Neural progenitor cell (in vitro differentiated cells): ENCODE measurements at regions not wholly inside any gene's neighbourhood (a gene's known extent, or its start where the extent isn't known, plus 50 kb on each side); places are given as distances from the start of the nearest gene placed in this dataset.

Experiments
- DNase-seq: peaks from one replicate; pipeline ENCODE4 v3.0.0-alpha.2; 2016; ENCODE audit warnings: low spot score
- H2AFZ ChIP-seq: fragments of 200-600 bp; sonication (generic); replicated peaks from 2 replicates; pipeline ENCODE4 v1.6.1; 2016; ENCODE audit warnings: antibody characterized with exemption
- H3F3A ChIP-seq: fragments of 200-600 bp; sonication (generic); 2 replicates; pipeline ENCODE4 v1.6.1; 2016; ENCODE audit warnings: antibody characterized with exemption, low read depth
- H3K27ac ChIP-seq: fragments of 200-600 bp; sonication (generic); 2 replicates; pipeline ENCODE4 v1.5.1; 2016; ENCODE audit warnings: mild to moderate bottlenecking
- H3K27me3 ChIP-seq: fragments of 200-600 bp; sonication (generic); 2 replicates; pipeline ENCODE4 v1.6.1; 2016; ENCODE audit warnings: mild to moderate bottlenecking, moderate library complexity
- H3K36me3 ChIP-seq: fragments of 200-600 bp; sonication (generic); 2 replicates; pipeline ENCODE4 v1.5.1; 2016
- H3K4me1 ChIP-seq: fragments of 200-600 bp; sonication (generic); 2 replicates; pipeline ENCODE4 v1.6.1; 2016; ENCODE audit warnings: mixed run types
- H3K4me2 ChIP-seq: fragments of 200-600 bp; sonication (generic); 2 replicates; pipeline ENCODE4 v1.6.1; 2016
- H3K4me3 ChIP-seq: fragments of 200-600 bp; sonication (generic); 2 replicates; pipeline ENCODE4 v1.5.1; 2016
- H3K79me2 ChIP-seq: fragments of 200-600 bp; sonication (generic); 2 replicates; pipeline ENCODE4 v1.6.1; 2016; ENCODE audit warnings: low read depth
- H3K9ac ChIP-seq: fragments of 200-600 bp; sonication (generic); 2 replicates; pipeline ENCODE4 v1.6.1; 2016
- H3K9me3 ChIP-seq: fragments of 200-600 bp; sonication (generic); 2 replicates; pipeline ENCODE4 v1.5.1; 2016; ENCODE audit warnings: low read depth
- H4K20me1 ChIP-seq: fragments of 200-600 bp; sonication (generic); 2 replicates; pipeline ENCODE4 v1.6.1; 2016; ENCODE audit warnings: low read depth
- H3K27ac Mint-ChIP-seq: 3 replicates; pipeline ENCODE4 v1.8.0; 2021; ENCODE audit warnings: mixed read lengths
- H3K27me3 Mint-ChIP-seq: 2 replicates; pipeline ENCODE4 v1.8.0; 2022; ENCODE audit warnings: low read depth, mild to moderate bottlenecking, inconsistent platforms, moderate library complexity, mixed read lengths; ENCODE audit not compliant: insufficient read depth
- H3K36me3 Mint-ChIP-seq: 3 replicates; pipeline ENCODE4 v1.8.0; 2021; ENCODE audit warnings: mixed read lengths
- H3K4me1 Mint-ChIP-seq: 3 replicates; pipeline ENCODE4 v1.8.0; 2021; ENCODE audit warnings: mixed read lengths
- H3K4me3 Mint-ChIP-seq: 3 replicates; pipeline ENCODE4 v1.8.0; 2021; ENCODE audit warnings: mild to moderate bottlenecking, moderate library complexity, mixed read lengths
- H3K9me3 Mint-ChIP-seq: 3 replicates; pipeline ENCODE4 v1.8.0; 2020; ENCODE audit warnings: mixed read lengths
- CTCF ChIP-seq: fragments of 200-600 bp; sonication (generic); IDR thresholded peaks from 2 replicates; pipeline ENCODE4 v1.5.1; 2017; ENCODE audit warnings: antibody characterized with exemption, mild to moderate bottlenecking
- EZH2 ChIP-seq: fragments of 200-600 bp; sonication (generic); IDR thresholded peaks from 2 replicates; pipeline ENCODE4 v1.6.1; 2017; ENCODE audit warnings: antibody characterized with exemption, mild to moderate bottlenecking, moderate library complexity
- EZH2phosphoT487 ChIP-seq: fragments of 200-600 bp; sonication (generic); IDR thresholded peaks from 2 replicates; pipeline ENCODE4 v1.6.1; 2017; ENCODE audit warnings: antibody characterized with exemption

GRCh38 chr1:189597083-189597482, 880.6 kb downstream of the BRINP3 start:
- Histone ChIP-seq H3K36me3 (no peaks in the 10 kb centered on the region), H3F3A (no peaks in the 10 kb centered on the region), H4K20me1 (no peaks in the 10 kb centered on the region), H3K27ac (no peak overlapping the region), H3K4me3 (no peak overlapping the region), H3K4me1 (no peaks in the 10 kb centered on the region), H3K79me2 (no peaks in the 10 kb centered on the region), H3K27me3 (no peaks in the 10 kb centered on the region), H3K9me3 (no peaks in the 10 kb centered on the region), H3K4me2 (no peak overlapping the region), H2AFZ (no peak overlapping the region), H3K9ac (no peak overlapping the region)
- Mint-ChIP-seq H3K36me3 (no peaks in the 10 kb centered on the region), H3K27me3 (no peaks in the 10 kb centered on the region), H3K4me1 (no peaks in the 10 kb centered on the region), H3K27ac (no peak overlapping the region), H3K9me3 (no peaks in the 10 kb centered on the region), H3K4me3 (no peak overlapping the region)
- no peak for TF ChIP-seq EZH2phosphoT487
- no peak for TF ChIP-seq CTCF
- TF ChIP-seq EZH2 = no peak
- no peak for DNase-seq

GRCh38 chr1:189605226-189605625, 872.4 kb downstream of the BRINP3 start:
- H3K27me3 ChIP-seq = no peaks in the 10 kb centered on the region
- Mint-ChIP-seq H3K27me3 (no peaks in the 10 kb centered on the region), H3K4me3 (no peak overlapping the region), H3K4me1 (no peaks in the 10 kb centered on the region), H3K9me3 (no peaks in the 10 kb centered on the region), H3K27ac (no peak overlapping the region), H3K36me3 (no peaks in the 10 kb centered on the region)
- H4K20me1 ChIP-seq = no peaks in the 10 kb centered on the region
- H2AFZ ChIP-seq = no peak overlapping the region
- no peaks in the 10 kb centered on the region for H3K4me1 ChIP-seq
- no peak for DNase-seq
- H3K27ac ChIP-seq = no peak overlapping the region
- H3F3A ChIP-seq = no peaks in the 10 kb centered on the region
- H3K36me3 ChIP-seq = no peaks in the 10 kb centered on the region
- no peak overlapping the region for H3K4me2 ChIP-seq
- no peaks in the 10 kb centered on the region for H3K79me2 ChIP-seq
- H3K9ac ChIP-seq = no peak overlapping the region
- no peak for TF ChIP-seq EZH2phosphoT487
- TF ChIP-seq EZH2 = no peak
- no peak for TF ChIP-seq CTCF
- no peaks in the 10 kb centered on the region for H3K9me3 ChIP-seq
- H3K4me3 ChIP-seq = no peak overlapping the region

- Histone ChIP-seq H3K9me3 (no peaks in the 10 kb centered on the region), H2AFZ (no peak overlapping the region), H3K27me3 (no peaks in the 10 kb centered on the region), H3K4me3 (no peak overlapping the region), H3K79me2 (no peaks in the 10 kb centered on the region), H3K4me2 (no peak overlapping the region), H3F3A (no peaks in the 10 kb centered on the region), H3K4me1 (no peaks in the 10 kb centered on the region), H3K36me3 (no peaks in the 10 kb centered on the region), H3K27ac (no peak overlapping the region), H3K9ac (no peak overlapping the region), H4K20me1 (no peaks in the 10 kb centered on the region)
- Mint-ChIP-seq H3K36me3 (no peaks in the 10 kb centered on the region), H3K9me3 (no peaks in the 10 kb centered on the region), H3K27ac (no peak overlapping the region), H3K4me3 (no peak overlapping the region), H3K27me3 (no peaks in the 10 kb centered on the region), H3K4me1 (no peaks in the 10 kb centered on the region)
- DNase-seq = no peak
- TF ChIP-seq EZH2phosphoT487 (no peak), EZH2 (no peak), CTCF (no peak)
These were observed 871.6 kb downstream of the BRINP3 start for GRCh38 chr1:189606047-189606446.
